HCT116 (cell line): ENCODE measurements at regions not wholly inside any gene's neighbourhood (a gene's known extent, or its start where the extent isn't known, plus 50 kb on each side); places are given as distances from the start of the nearest gene placed in this dataset.

Experiments used
- ATAC-seq: fragments of 200-7000 bp; cut with Tn5 transposase; 2 replicates; pipeline ENCODE4 v1.9.1; 2020; ENCODE audit warnings: mild to moderate bottlenecking, moderate library complexity
- BruUV-seq: library from RNA; stranded (reverse); fragments of 400-500 nt; replicated peaks from 2 replicates; lab custom pipeline; 2021; lab: Mats Ljungman, UMichigan
- CTCF ChIA-PET: fragments of 300-600 bp; sonication (Branson Sonifier 250); formaldehyde crosslinking; loops from one replicate; lab custom pipeline; 2021; ENCODE audit warnings: antibody characterized with exemption; lab: Charles Lee
- POLR2A ChIA-PET: fragments of 300-600, 350-600 bp; sonication (Branson Sonifier 250); formaldehyde crosslinking; loops from one replicate; lab custom pipeline; 2021; ENCODE audit warnings: antibody characterized with exemption; lab: Charles Lee
- RAD21 ChIA-PET, 2 experiments: fragments of 300-600 bp; sonication (Branson Sonifier 250); formaldehyde crosslinking; loops; one replicate each; lab custom pipeline; 2023; ENCODE audit warnings: low total read pairs in 2 of 2; ENCODE audit not compliant: uncharacterized antibody in 2 of 2, unreplicated experiment in 2 of 2, low non-redundant PET in 1 of 2; lab: Charles Lee
- DNase-seq: peaks from one replicate; pipeline ENCODE4 v3.0.0-alpha.2; 2010; ENCODE audit warnings: low read depth, low spot score
- H2AFZ ChIP-seq: fragments of 200-600 bp; shearing (Covaris generic), sonication (generic); 2 replicates; pipeline ENCODE4 v1.6.1; 2017; ENCODE audit warnings: low read depth, mixed run types, mixed read lengths, antibody characterized with exemption, low read length; ENCODE audit not compliant: poor library complexity, severe bottlenecking
- H3K27ac ChIP-seq: 2 replicates; pipeline ENCODE4 v1.5.1; 2012; ENCODE audit warnings: low read depth, low read length
- H3K27me3 ChIP-seq: fragments of 200-600 bp; sonication (generic); 2 replicates; pipeline ENCODE4 v1.6.1; 2016; ENCODE audit warnings: mixed run types, low read length, mixed read lengths; ENCODE audit not compliant: insufficient read depth
- H3K36me3 ChIP-seq, 2 experiments: fragments of 200-500 bp in 1 of 2; fragments of 200-600 bp in 1 of 2; sonication (Bioruptor generic) in 1 of 2; sonication (generic) in 1 of 2; 2 replicates each; pipeline versions ENCODE4 v1.5.1 to v1.6.1; 2014 to 2016; ENCODE audit warnings: low read length in 2 of 2, inconsistent platforms in 1 of 2, mixed read lengths in 1 of 2, mixed run types in 1 of 2; ENCODE audit not compliant: insufficient read depth in 2 of 2, control insufficient read depth in 1 of 2
- H3K4me1 ChIP-seq, 2 experiments: fragments of 200-600 bp in 1 of 2; sonication (generic) in 1 of 2; 2 replicates each; pipeline versions ENCODE4 v1.5.1 to v1.6.1; 2012 to 2017; ENCODE audit warnings: low read length in 2 of 2, inconsistent platforms in 1 of 2, mild to moderate bottlenecking in 1 of 2, mixed read lengths in 1 of 2, mixed run types in 1 of 2, moderate library complexity in 1 of 2; ENCODE audit not compliant: insufficient read depth in 2 of 2, control insufficient read depth in 1 of 2
- H3K4me2 ChIP-seq: fragments of 200-600 bp; sonication (generic); 2 replicates; pipeline ENCODE4 v1.6.1; 2017; ENCODE audit warnings: mixed run types, low read length, mixed read lengths
- H3K4me3 ChIP-seq, 2 experiments: fragments of 200-600 bp in 1 of 2; sonication (generic) in 1 of 2; replicated peaks in 1 of 2; 2 replicates each; pipeline ENCODE4 v1.5.1; 2011 to 2016; ENCODE audit warnings: low read length in 2 of 2, control low read depth in 1 of 2, low read depth in 1 of 2, mild to moderate bottlenecking in 1 of 2, mixed read lengths in 1 of 2, mixed run types in 1 of 2
- H3K79me2 ChIP-seq: fragments of 200-600 bp; sonication (generic); 2 replicates; pipeline ENCODE4 v1.6.1; 2017; ENCODE audit warnings: mild to moderate bottlenecking, mixed run types, low read length, moderate library complexity, mixed read lengths; ENCODE audit not compliant: insufficient read depth
- H3K9ac ChIP-seq: fragments of 200-600 bp; sonication (generic); 2 replicates; pipeline ENCODE4 v1.6.1; 2016; ENCODE audit warnings: low read length, mixed read lengths
- H3K9me2 ChIP-seq: fragments of 200-600 bp; sonication (generic), shearing (Covaris generic); 2 replicates; pipeline ENCODE4 v1.6.1; 2017; ENCODE audit warnings: mixed run types, mild to moderate bottlenecking, moderate library complexity; ENCODE audit not compliant: insufficient read depth
- H3K9me3 ChIP-seq, 2 experiments: fragments of 200-500 bp in 1 of 2; fragments of 200-600 bp in 1 of 2; sonication (Bioruptor generic) in 1 of 2; sonication (generic) in 1 of 2; 2 replicates each; pipeline ENCODE4 v1.6.1; 2014 to 2017; ENCODE audit warnings: low read length in 2 of 2, mixed read lengths in 2 of 2, inconsistent platforms in 1 of 2, low read depth in 1 of 2, mild to moderate bottlenecking in 1 of 2, mixed run types in 1 of 2, moderate library complexity in 1 of 2; ENCODE audit not compliant: control insufficient read depth in 1 of 2, insufficient read depth in 1 of 2
- H4K20me1 ChIP-seq: fragments of 200-600 bp; sonication (generic), shearing (Covaris generic); 2 replicates; pipeline ENCODE4 v1.6.1; 2017; ENCODE audit warnings: mixed run types, mild to moderate bottlenecking, moderate library complexity; ENCODE audit not compliant: insufficient read depth
- CBX3 ChIP-seq: IDR thresholded peaks from 2 replicates; pipeline ENCODE4 v1.6.1; 2012; ENCODE audit warnings: low read depth
- CEBPB ChIP-seq: IDR thresholded peaks from 2 replicates; pipeline ENCODE4 v1.6.1; 2012; ENCODE audit warnings: low read depth
- EGR1 ChIP-seq: IDR thresholded peaks from 2 replicates; pipeline ENCODE4 v1.6.1; 2012; ENCODE audit warnings: low read depth
- ELF1 ChIP-seq: IDR thresholded peaks from 2 replicates; pipeline ENCODE4 v1.6.1; 2012; ENCODE audit warnings: low read depth, borderline replicate concordance
- EZH2 ChIP-seq: fragments of 200-600 bp; sonication (generic); IDR thresholded peaks from 2 replicates; pipeline ENCODE4 v1.6.1; 2017; ENCODE audit warnings: antibody characterized with exemption, mixed run types
- EZH2phosphoT487 ChIP-seq: fragments of 200-600 bp; IDR thresholded peaks from 2 replicates; pipeline ENCODE4 v1.6.1; 2018; ENCODE audit warnings: antibody characterized with exemption, borderline replicate concordance
- FOSL1 ChIP-seq: IDR thresholded peaks from 2 replicates; pipeline ENCODE4 v1.6.1; 2012; ENCODE audit warnings: low read depth
- JUND ChIP-seq: IDR thresholded peaks from 2 replicates; pipeline ENCODE4 v1.6.1; 2012
- POLR2A ChIP-seq: IDR thresholded peaks from 2 replicates; pipeline ENCODE4 v1.7.0; 2011; ENCODE audit warnings: borderline replicate concordance; ENCODE audit not compliant: insufficient read depth, insufficient read length; ENCODE audit errors: extremely low read depth
- POLR2AphosphoS5 ChIP-seq: IDR thresholded peaks from 2 replicates; pipeline ENCODE4 v1.6.1; 2011; ENCODE audit warnings: mild to moderate bottlenecking, low read depth, low read length, moderate library complexity
- RAD21 ChIP-seq: IDR thresholded peaks from 2 replicates; pipeline ENCODE4 v1.6.1; 2012; ENCODE audit warnings: low read depth, mild to moderate bottlenecking
- REST ChIP-seq: IDR thresholded peaks from 2 replicates; pipeline ENCODE4 v1.6.1; 2012; ENCODE audit warnings: low read depth
- SP1 ChIP-seq: IDR thresholded peaks from 2 replicates; pipeline ENCODE4 v1.6.1; 2012; ENCODE audit warnings: low read depth
- TCF7L2 ChIP-seq: IDR thresholded peaks from 2 replicates; pipeline ENCODE4 v1.7.0; 2011; ENCODE audit warnings: borderline replicate concordance, inconsistent platforms; ENCODE audit not compliant: insufficient read depth, insufficient read length; ENCODE audit errors: extremely low read depth
- YY1 ChIP-seq: IDR thresholded peaks from 2 replicates; pipeline ENCODE4 v1.6.1; 2011; ENCODE audit warnings: low read length, low read depth, moderate library complexity, mild to moderate bottlenecking; ENCODE audit not compliant: insufficient replicate concordance; ENCODE audit errors: extremely low read depth
- ZBTB33 ChIP-seq: IDR thresholded peaks from 2 replicates; pipeline ENCODE4 v1.6.1; 2011; ENCODE audit warnings: mild to moderate bottlenecking, low read length, moderate library complexity; ENCODE audit not compliant: insufficient replicate concordance; ENCODE audit errors: extremely low read depth
- intact Hi-C: fragments of 100-400 bp; cut with micrococcal nuclease; formaldehyde crosslinking; loops from 2 replicates; pipeline ENCODE4 v1.10.0; 2022
- TF ChIP-seq, protein P1 (sequence below): IDR thresholded peaks from 2 replicates; pipeline ENCODE4 v1.6.1; 2012

DNA sequence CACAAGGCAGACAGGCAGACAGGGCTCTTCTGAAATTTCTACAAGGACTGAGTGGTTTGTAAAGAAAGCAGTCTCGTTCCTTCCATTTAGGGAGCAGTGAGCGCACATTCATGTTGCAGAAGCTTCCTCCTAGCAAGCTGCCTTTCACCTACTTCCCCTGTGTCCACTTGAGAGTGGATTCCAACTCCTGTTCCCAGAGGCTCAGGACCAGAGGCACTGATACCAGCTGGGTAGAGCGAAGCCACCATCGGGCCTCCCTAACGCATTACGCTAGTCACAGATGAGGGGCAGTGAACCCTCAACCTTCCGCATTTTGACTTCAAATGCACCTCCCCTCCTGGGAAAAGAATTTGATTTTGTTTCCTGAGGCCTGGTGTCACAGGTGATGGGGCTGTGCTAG, 215.8 kb downstream of the SIPA1L2 start:
- no peaks in the 10 kb centered on the region for H3K4me1 ChIP-seq
- no peaks in the 10 kb centered on the region for H3K9me2 ChIP-seq
- no peak overlapping the region for H3K9ac ChIP-seq
- no peak overlapping the region for H2AFZ ChIP-seq
- H3K27me3 ChIP-seq: no peaks in the 10 kb centered on the region
- DNase-seq: no peak
- no peaks in the 10 kb centered on the region for H4K20me1 ChIP-seq
- ChIA-PET POLR2A (no interaction called here), CTCF (no interaction called here), RAD21 (no interaction called here)
- no peaks in the 10 kb centered on the region for H3K79me2 ChIP-seq
- H3K9me3 ChIP-seq: no peaks in the 10 kb centered on the region
- no peak overlapping the region for H3K4me3 ChIP-seq
- no peak overlapping the region for H3K27ac ChIP-seq
- TF ChIP-seq, protein P1, sequence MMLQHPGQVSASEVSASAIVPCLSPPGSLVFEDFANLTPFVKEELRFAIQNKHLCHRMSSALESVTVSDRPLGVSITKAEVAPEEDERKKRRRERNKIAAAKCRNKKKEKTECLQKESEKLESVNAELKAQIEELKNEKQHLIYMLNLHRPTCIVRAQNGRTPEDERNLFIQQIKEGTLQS: no peak
- TF ChIP-seq FOSL1 (no peak), EZH2phosphoT487 (no peak), POLR2AphosphoS5 (no peak), TCF7L2 (no peak), REST (no peak), CBX3 (no peak), EZH2 (no peak), EGR1 (no peak), RAD21 (no peak), JUND (no peak), SP1 (no peak), CEBPB (no peak), ELF1 (no peak), ZBTB33 (no peak), POLR2A (no peak), YY1 (no peak)
- intact Hi-C loops: no loop called here
- no peaks in the 10 kb centered on the region for H3K36me3 ChIP-seq
- no TSS peak for BruUV-seq
- no peak for ATAC-seq
- no peak overlapping the region for H3K4me2 ChIP-seq
